CD14-positive monocyte (primary cell): ENCODE measurements at regions not wholly inside any gene's neighbourhood (a gene's known extent, or its start where the extent isn't known, plus 50 kb on each side); places are given as distances from the start of the nearest gene placed in this dataset.

Experiments used
- DNase-seq, 3 donors: peaks; one replicate each; pipeline ENCODE4 v3.0.0-alpha.2; 2011 to 2022
- H2AFZ ChIP-seq: 2 replicates; pipeline ENCODE4 v1.6.0; 2012; ENCODE audit warnings: mild to moderate bottlenecking, low read depth, low read length, inconsistent platforms; ENCODE audit not compliant: insufficient read depth, poor library complexity, severe bottlenecking
- H3K27ac ChIP-seq, 2 donors: 1 replicate in 1 of 2; 2 replicates in 1 of 2; pipeline ENCODE4 v1.5.1; 2012 to 2013; ENCODE audit warnings: low read length in 2 of 2, control low read depth in 1 of 2, inconsistent platforms in 1 of 2, low read depth in 1 of 2, mild to moderate bottlenecking in 1 of 2
- H3K27me3 ChIP-seq, 2 donors: one replicate each; pipeline versions ENCODE4 v1.6.0 to v1.6.1; 2011 to 2013; ENCODE audit warnings: low read length in 2 of 2; ENCODE audit not compliant: control insufficient read depth in 2 of 2, insufficient read depth in 2 of 2
- H3K36me3 ChIP-seq, 2 donors: replicated peaks in 1 of 2; 1 replicate in 1 of 2; 2 replicates in 1 of 2; pipeline versions ENCODE4 v1.5.1 to v1.6.1; 2012 to 2013; ENCODE audit warnings: low read length in 2 of 2, control low read depth in 1 of 2, inconsistent platforms in 1 of 2, mild to moderate bottlenecking in 1 of 2; ENCODE audit not compliant: insufficient read depth in 2 of 2, control insufficient read depth in 1 of 2
- H3K4me1 ChIP-seq, 2 donors: 1 replicate in 1 of 2; 2 replicates in 1 of 2; pipeline versions ENCODE4 v1.5.1 to v1.6.1; 2012 to 2013; ENCODE audit warnings: low read length in 2 of 2, control low read depth in 1 of 2, inconsistent platforms in 1 of 2, mild to moderate bottlenecking in 1 of 2, moderate library complexity in 1 of 2; ENCODE audit not compliant: insufficient read depth in 2 of 2, control insufficient read depth in 1 of 2
- H3K4me2 ChIP-seq: replicated peaks from 2 replicates; pipeline ENCODE3; 2012; ENCODE audit warnings: low read length, moderate library complexity, mild to moderate bottlenecking; ENCODE audit not compliant: poor library complexity, severe bottlenecking; ENCODE audit errors: extremely low read depth
- H3K4me3 ChIP-seq, 3 experiments: fragments of 200-600 bp in 1 of 3; sonication (generic) in 1 of 3; replicated peaks in 1 of 3; 1 replicate in 2 of 3; 2 replicates in 1 of 3; pipeline ENCODE4 v1.5.1; 2011 to 2013; ENCODE audit warnings: low read length in 3 of 3, mild to moderate bottlenecking in 3 of 3, control low read depth in 2 of 3, low read depth in 2 of 3, inconsistent platforms in 1 of 3, moderate library complexity in 1 of 3
- H3K79me2 ChIP-seq: 2 replicates; pipeline ENCODE4 v1.6.0; 2012; ENCODE audit warnings: mild to moderate bottlenecking, control low read depth, inconsistent platforms, low read length, moderate library complexity; ENCODE audit not compliant: insufficient read depth
- H3K9ac ChIP-seq: 2 replicates; pipeline ENCODE4 v1.6.0; 2017; ENCODE audit warnings: low read length, mild to moderate bottlenecking; ENCODE audit not compliant: insufficient read depth, poor library complexity, severe bottlenecking
- H3K9me3 ChIP-seq, 2 donors: replicated peaks in 1 of 2; 1 replicate in 1 of 2; 2 replicates in 1 of 2; pipeline versions ENCODE4 v1.5.1 to v1.6.1; 2012 to 2013; ENCODE audit warnings: low read length in 2 of 2, control low read depth in 1 of 2; ENCODE audit not compliant: control insufficient read depth in 1 of 2, insufficient read depth in 1 of 2
- H4K20me1 ChIP-seq: 2 replicates; pipeline ENCODE4 v1.6.0; 2012; ENCODE audit warnings: mild to moderate bottlenecking, low read length, control low read depth, moderate library complexity; ENCODE audit not compliant: insufficient read depth
- H3K27ac Mint-ChIP-seq, 7 donors: one replicate each; pipeline ENCODE4 v1.8.0; 2020; ENCODE audit warnings: mild to moderate bottlenecking in 7 of 7, mixed read lengths in 7 of 7, moderate library complexity in 6 of 7, inconsistent platforms in 2 of 7
- H3K27me3 Mint-ChIP-seq, 3 donors: one replicate each; pipeline ENCODE4 v1.8.0; 2021 to 2022; ENCODE audit warnings: low read depth in 3 of 3, mild to moderate bottlenecking in 3 of 3, mixed read lengths in 3 of 3, moderate library complexity in 3 of 3, inconsistent platforms in 1 of 3
- H3K36me3 Mint-ChIP-seq, 2 donors: one replicate each; pipeline ENCODE4 v1.8.0; 2020; ENCODE audit warnings: mixed read lengths in 2 of 2, inconsistent platforms in 1 of 2, mild to moderate bottlenecking in 1 of 2
- H3K4me1 Mint-ChIP-seq: one replicate; pipeline ENCODE4 v1.8.0; 2020; ENCODE audit warnings: mild to moderate bottlenecking, mixed read lengths
- H3K4me3 Mint-ChIP-seq, 2 donors: one replicate each; pipeline ENCODE4 v1.8.0; 2020; ENCODE audit warnings: mild to moderate bottlenecking in 2 of 2, mixed read lengths in 2 of 2, moderate library complexity in 1 of 2
- H3K9me3 Mint-ChIP-seq, 7 donors: one replicate each; pipeline ENCODE4 v1.8.0; 2020 to 2022; ENCODE audit warnings: mixed read lengths in 7 of 7, mild to moderate bottlenecking in 6 of 7, moderate library complexity in 6 of 7, inconsistent platforms in 2 of 7
- CTCF ChIP-seq: fragments of 200-600 bp; IDR thresholded peaks from one replicate; pipeline ENCODE4 v1.8.0; 2022; ENCODE audit warnings: antibody characterized with exemption, mild to moderate bottlenecking
- WGBS: methylation state at CpG from one replicate; pipeline ENCODE4 v1.1.5; 2013; ENCODE audit warnings: missing lambda C conversion rate; ENCODE audit not compliant: insufficient coverage; 5-methylcytosine and 5-hydroxymethylcytosine counted together
- intact Hi-C, 2 donors: fragments of 100-400 bp; cut with micrococcal nuclease; formaldehyde crosslinking; loops; one replicate each; pipeline versions ENCODE4 v1.15.0 to v1.15.1; 2023

GRCh38 chr12:108017472-108018057 lies 111.5 kb upstream of the WSCD2 start:
- 86% methylated on average over 1 of the region's 3 CpGs for WGBS
- no peak overlapping the region for H3K27ac Mint-ChIP-seq
- no peaks in the 10 kb centered on the region for H3K36me3 Mint-ChIP-seq
- TF ChIP-seq CTCF = no peak
- Histone ChIP-seq H4K20me1 (no peaks in the 10 kb centered on the region), H3K4me1 (no peaks in the 10 kb centered on the region), H3K36me3 (no peaks in the 10 kb centered on the region), H3K27ac (no peak overlapping the region), H3K4me3 (no peak overlapping the region), H3K27me3 (no peaks in the 10 kb centered on the region), H2AFZ (no peak overlapping the region), H3K9me3 (no peaks in the 10 kb centered on the region), H3K4me2 (no peak overlapping the region), H3K79me2 (no peaks in the 10 kb centered on the region), H3K9ac (no peak overlapping the region)
- no peak overlapping the region for H3K4me3 Mint-ChIP-seq
- peaks cover 7 to 10% (median 10%) of the 10 kb centered on the region in 3 donors for H3K27me3 Mint-ChIP-seq
- no peaks in the 10 kb centered on the region for H3K9me3 Mint-ChIP-seq
- intact Hi-C loops = no loop called here
- no peaks in the 10 kb centered on the region for H3K4me1 Mint-ChIP-seq
- no peak for DNase-seq

- H3K4me3 Mint-ChIP-seq = no peak overlapping the region
Measured at GRCh38 chr12:108019862-108020261, 109.2 kb upstream of the WSCD2 start.

More at GRCh38 chr12:108019862-108020261, 109.2 kb upstream of the WSCD2 start:
- Mint-ChIP-seq H3K27ac (no peak overlapping the region), H3K9me3 (peaks cover 0 to 2% (median 0%) of the 10 kb centered on the region in 7 donors), H3K27me3 (peaks cover 5 to 7% (median 7%) of the 10 kb centered on the region in 3 donors), H3K36me3 (no peaks in the 10 kb centered on the region), H3K4me1 (no peaks in the 10 kb centered on the region)
- no peak overlapping the region for H3K9ac ChIP-seq
- H3K79me2 ChIP-seq = no peaks in the 10 kb centered on the region
- TF ChIP-seq CTCF = no peak
- no peak overlapping the region for H3K27ac ChIP-seq
- no peaks in the 10 kb centered on the region for H3K9me3 ChIP-seq
- H3K4me1 ChIP-seq = no peaks in the 10 kb centered on the region
- no peaks in the 10 kb centered on the region for H3K27me3 ChIP-seq
- H4K20me1 ChIP-seq = no peaks in the 10 kb centered on the region
- no peak overlapping the region for H3K4me3 ChIP-seq
- no peaks in the 10 kb centered on the region for H3K36me3 ChIP-seq
- intact Hi-C loops = no loop called here
- H3K4me2 ChIP-seq = no peak overlapping the region
- DNase-seq = no peak
- no peak overlapping the region for H2AFZ ChIP-seq
- WGBS = 43% methylated on average over 1 of the region's 2 CpGs
